ENCODE measurements at regions not wholly inside any gene's neighbourhood (a gene's known extent, or its start where the extent isn't known, plus 50 kb on each side); places are given as distances from the start of the nearest gene placed in this dataset.

DNA sequence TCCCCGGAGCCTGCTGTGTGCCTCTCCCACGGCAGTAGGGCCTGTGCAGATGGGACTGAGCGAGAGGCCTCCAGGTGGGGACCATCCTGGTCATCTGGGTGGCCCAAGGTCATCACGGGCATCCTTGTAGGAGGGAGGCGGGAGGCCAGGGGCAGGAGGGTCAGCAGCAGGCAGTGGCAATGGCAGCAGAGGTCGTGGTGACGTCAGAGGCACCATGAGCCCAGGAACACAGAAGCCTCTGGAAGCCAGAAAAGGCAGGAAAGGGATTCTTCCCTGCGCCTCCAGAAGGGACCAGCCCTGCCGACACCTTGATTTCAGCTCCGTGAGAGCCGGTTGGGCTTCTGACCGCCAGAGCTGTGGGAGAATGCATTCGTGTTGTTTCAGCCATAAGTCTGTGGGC lies 190.3 kb downstream of the BANP start:
- TF ChIP-seq EZH2 (IDR thresholded peaks at IDR 0.05; ENCODE audit: borderline replicate concordance, low read depth, low read length, poor library complexity, severe bottlenecking) (no peak), CTCF (conservative IDR thresholded peaks at IDR 0.05; ENCODE audit: low read depth, low read length) (no peak)

All from A673 (cell line).